ENCODE measurements at regions not wholly inside any gene's neighbourhood (a gene's known extent, or its start where the extent isn't known, plus 50 kb on each side); places are given as distances from the start of the nearest gene placed in this dataset.
A peak's percentile ranks its signal among the peaks of the same experiment; 100 is the strongest.

GRCh38 chr5:56346741-56347535 is 113.8 kb upstream of the ANKRD55 start (continued):
- TF ChIP-seq ZNF740 (CRISPR knock-in tag; IDR thresholded peaks at IDR 0.05) (no peak), ZNF160 (CRISPR knock-in tag; IDR thresholded peaks at IDR 0.05) (no peak), JUNB (CRISPR knock-in tag; IDR thresholded peaks at IDR 0.05; ENCODE audit: borderline replicate concordance) (peak; percentile 88; the same call in 1 of the 2 replicates), TEAD3 (CRISPR knock-in tag; optimal IDR thresholded peaks at IDR 0.05; ENCODE audit: borderline replicate concordance) (peak; percentile 91), SAP130 (CRISPR knock-in tag; IDR thresholded peaks at IDR 0.05; ENCODE audit: low read depth) (peak; percentile 81), ARNT2 (CRISPR knock-in tag; IDR thresholded peaks at IDR 0.05; ENCODE audit: low read depth) (no peak), NFKB2 (CRISPR knock-in tag; IDR thresholded peaks at IDR 0.05; ENCODE audit: borderline replicate concordance) (no peak), MEIS1 (CRISPR knock-in tag; IDR thresholded peaks at IDR 0.05; ENCODE audit: borderline replicate concordance) (no peak), ATF2 (CRISPR knock-in tag; IDR thresholded peaks at IDR 0.05) (peak; percentile 60; the same call in 1 of the 2 replicates), CREB1 (IDR thresholded peaks at IDR 0.05) (no peak), CREB1 (CRISPR knock-in tag; IDR thresholded peaks at IDR 0.05) (peak; percentile 31; the same call in 1 of the 2 replicates), CEBPG (CRISPR knock-in tag; IDR thresholded peaks at IDR 0.05) (peak; percentile 99), U2AF2 (IDR thresholded peaks at IDR 0.05; ENCODE audit: low read depth, low read length) (no peak), ZNF644 (CRISPR knock-in tag; IDR thresholded peaks at IDR 0.05; ENCODE audit: low read depth) (peak; percentile 71; the same call in 1 of the 2 replicates), ZNF317 (CRISPR knock-in tag; IDR thresholded peaks at IDR 0.05) (peak; percentile 82), KAT2B (IDR thresholded peaks at IDR 0.05; ENCODE audit: borderline replicate concordance, low read depth, low read length) (no peak), ZNF7 (CRISPR knock-in tag; IDR thresholded peaks at IDR 0.05) (no peak), SKIL (CRISPR knock-in tag; IDR thresholded peaks at IDR 0.05; ENCODE audit: borderline replicate concordance) (no peak), RARA (CRISPR knock-in tag; IDR thresholded peaks at IDR 0.05) (peak; percentile 67), ZNF331 (CRISPR knock-in tag; IDR thresholded peaks at IDR 0.05) (peak; percentile 31; the same call in 1 of the 2 replicates), FOXA3 (CRISPR knock-in tag; IDR thresholded peaks at IDR 0.05) (peak; percentile 85), ZNF44 (CRISPR knock-in tag; IDR thresholded peaks at IDR 0.05) (no peak), GATAD1 (CRISPR knock-in tag; IDR thresholded peaks at IDR 0.05) (peak; percentile 48; the same call in 1 of the 2 replicates), THAP11 (CRISPR knock-in tag; IDR thresholded peaks at IDR 0.05) (0 out of 2 replicates have a peak, but pooled peaks have one; percentile 25), ZNF614 (CRISPR knock-in tag; IDR thresholded peaks at IDR 0.05; ENCODE audit: borderline replicate concordance) (peak; percentile 69; the same call in 1 of the 2 replicates), NCOA2 (CRISPR knock-in tag; IDR thresholded peaks at IDR 0.05) (peak; percentile 75), FOSL2 (CRISPR knock-in tag; IDR thresholded peaks at IDR 0.05) (peak; percentile 97), RCOR2 (CRISPR knock-in tag; IDR thresholded peaks at IDR 0.05) (peak; percentile 82), ETV5 (CRISPR knock-in tag; IDR thresholded peaks at IDR 0.05; ENCODE audit: borderline replicate concordance) (peak; percentile 39; the same call in 1 of the 2 replicates), ZBTB1 (CRISPR knock-in tag; IDR thresholded peaks at IDR 0.05; ENCODE audit: borderline replicate concordance) (no peak), MTF1 (CRISPR knock-in tag; IDR thresholded peaks at IDR 0.05) (no peak)

All from HepG2 (cell line).